ENCODE measurements at regions not wholly inside any gene's neighbourhood (a gene's known extent, or its start where the extent isn't known, plus 50 kb on each side); places are given as distances from the start of the nearest gene placed in this dataset.

- TF ChIP-seq GATA2 (IDR thresholded peaks at IDR 0.05; ENCODE audit: low read depth, low read length) (no peak), GATA3 (IDR thresholded peaks at IDR 0.05; ENCODE audit: low read depth, low read length) (no peak)
These were observed 198.6 kb downstream of the DMRT2 start for GRCh38 chr9:1248743-1249142.
